ENCODE measurements at regions not wholly inside any gene's neighbourhood (a gene's known extent, or its start where the extent isn't known, plus 50 kb on each side); places are given as distances from the start of the nearest gene placed in this dataset.

GRCh38 chr1:228851618-228852017 lies 116.3 kb downstream of the RHOU start:
- TF ChIP-seq CTCF (IDR thresholded peaks at IDR 0.05): no peak

GRCh38 chr1:228852024-228852423 lies 116.7 kb downstream of the RHOU start:
- no peak for TF ChIP-seq CTCF (IDR thresholded peaks at IDR 0.05)

GRCh38 chr1:228852511-228853088 lies 117.3 kb downstream of the RHOU start:
- TF ChIP-seq CTCF (IDR thresholded peaks at IDR 0.05): no peak

- TF ChIP-seq CTCF (IDR thresholded peaks at IDR 0.05): no peak
Observed at GRCh38 chr1:228853191-228853590, 117.9 kb downstream of the RHOU start.

GRCh38 chr1:228853637-228854036 lies 118.4 kb downstream of the RHOU start:
- no peak for TF ChIP-seq CTCF (IDR thresholded peaks at IDR 0.05)

- TF ChIP-seq CTCF (IDR thresholded peaks at IDR 0.05): no peak
Observed at GRCh38 chr1:228854907-228855306, 119.6 kb downstream of the RHOU start.

- no peak for TF ChIP-seq CTCF (IDR thresholded peaks at IDR 0.05)
Observed at GRCh38 chr1:228857611-228858010, 122.3 kb downstream of the RHOU start.
